ENCODE measurements at regions not wholly inside any gene's neighbourhood (a gene's known extent, or its start where the extent isn't known, plus 50 kb on each side); places are given as distances from the start of the nearest gene placed in this dataset.

- Mint-ChIP-seq H3K27me3 (no peaks in the 10 kb centered on the region), H3K4me3 (no peak overlapping the region), H3K36me3 (no peaks in the 10 kb centered on the region), H3K9me3 (no peaks in the 10 kb centered on the region), H3K4me1 (no peaks in the 10 kb centered on the region), H3K27ac (no peak overlapping the region)
- CTCF ChIA-PET: no interaction called here
- DNase-seq: no peak
These were observed 210.9 kb downstream of the ZIC1 start for GRCh38 chr3:147619921-147620560.

- CTCF ChIA-PET: no interaction called here
- Mint-ChIP-seq H3K27me3 (no peaks in the 10 kb centered on the region), H3K9me3 (no peaks in the 10 kb centered on the region), H3K4me3 (no peak overlapping the region), H3K4me1 (no peaks in the 10 kb centered on the region), H3K36me3 (no peaks in the 10 kb centered on the region), H3K27ac (no peak overlapping the region)
- no peak for DNase-seq
These were observed 211.7 kb downstream of the ZIC1 start for GRCh38 chr3:147620906-147621305.

- CTCF ChIA-PET: no interaction called here
- Mint-ChIP-seq H3K4me1 (no peaks in the 10 kb centered on the region), H3K27me3 (no peaks in the 10 kb centered on the region), H3K27ac (no peak overlapping the region), H3K4me3 (no peak overlapping the region), H3K9me3 (peaks cover 3% of the 10 kb centered on the region), H3K36me3 (no peaks in the 10 kb centered on the region)
- DNase-seq: no peak
These were observed 221.8 kb downstream of the ZIC1 start for GRCh38 chr3:147630921-147631415.

GRCh38 chr3:147640781-147641180 lies 231.6 kb downstream of the ZIC1 start:
- no peak for DNase-seq
- no peak overlapping the region for H3K4me3 Mint-ChIP-seq
- no peaks in the 10 kb centered on the region for H3K4me1 Mint-ChIP-seq
- H3K27me3 Mint-ChIP-seq: no peaks in the 10 kb centered on the region
- CTCF ChIA-PET: no interaction called here
- peaks cover 7% of the 10 kb centered on the region for H3K9me3 Mint-ChIP-seq
- H3K27ac Mint-ChIP-seq: no peak overlapping the region
- no peaks in the 10 kb centered on the region for H3K36me3 Mint-ChIP-seq

GRCh38 chr3:147645761-147646160 lies 236.6 kb downstream of the ZIC1 start:
- Mint-ChIP-seq H3K4me1 (no peaks in the 10 kb centered on the region), H3K27ac (no peak overlapping the region), H3K36me3 (no peaks in the 10 kb centered on the region), H3K27me3 (no peaks in the 10 kb centered on the region), H3K4me3 (no peak overlapping the region), H3K9me3 (no peaks in the 10 kb centered on the region)
- DNase-seq: no peak
- CTCF ChIA-PET: no interaction called here

- Mint-ChIP-seq H3K27ac (no peak overlapping the region), H3K4me1 (no peaks in the 10 kb centered on the region), H3K9me3 (no peaks in the 10 kb centered on the region)
These were observed 240.3 kb downstream of the ZIC1 start for GRCh38 chr3:147649475-147649874.

GRCh38 chr3:147651107-147651778 lies 242.1 kb downstream of the ZIC1 start:
- Mint-ChIP-seq H3K27ac (no peak overlapping the region), H3K27me3 (no peaks in the 10 kb centered on the region), H3K4me1 (no peaks in the 10 kb centered on the region), H3K36me3 (no peaks in the 10 kb centered on the region), H3K9me3 (no peaks in the 10 kb centered on the region), H3K4me3 (no peak overlapping the region)
- CTCF ChIA-PET: no interaction called here
- no peak for DNase-seq

More at GRCh38 chr3:147649475-147649874, 240.3 kb downstream of the ZIC1 start:
- no peaks in the 10 kb centered on the region for H3K27me3 Mint-ChIP-seq
- DNase-seq: no peak
- no peaks in the 10 kb centered on the region for H3K36me3 Mint-ChIP-seq
- no peak overlapping the region for H3K4me3 Mint-ChIP-seq
- CTCF ChIA-PET: no interaction called here

- Mint-ChIP-seq H3K4me3 (no peak overlapping the region), H3K9me3 (no peaks in the 10 kb centered on the region), H3K27ac (no peak overlapping the region), H3K4me1 (no peaks in the 10 kb centered on the region), H3K36me3 (no peaks in the 10 kb centered on the region), H3K27me3 (no peaks in the 10 kb centered on the region)
- CTCF ChIA-PET: no interaction called here
- DNase-seq: no peak
These were observed 243.6 kb downstream of the ZIC1 start for GRCh38 chr3:147652651-147653366.

- Mint-ChIP-seq H3K36me3 (no peaks in the 10 kb centered on the region), H3K27me3 (no peaks in the 10 kb centered on the region), H3K4me1 (no peaks in the 10 kb centered on the region), H3K4me3 (no peak overlapping the region), H3K9me3 (no peaks in the 10 kb centered on the region), H3K27ac (no peak overlapping the region)
- CTCF ChIA-PET: interaction anchor here (0.6 kb wide), 1 partner anchor 1814 kb away, joined by 3 read pairs; no protein-coding TSS in a partner anchor
- no peak for DNase-seq
These were observed 244.3 kb downstream of the ZIC1 start for GRCh38 chr3:147653367-147653923.

GRCh38 chr3:147654827-147655226 lies 245.7 kb downstream of the ZIC1 start:
- Mint-ChIP-seq H3K36me3 (no peaks in the 10 kb centered on the region), H3K4me3 (no peak overlapping the region), H3K27ac (no peak overlapping the region), H3K9me3 (no peaks in the 10 kb centered on the region), H3K27me3 (no peaks in the 10 kb centered on the region), H3K4me1 (no peaks in the 10 kb centered on the region)
- CTCF ChIA-PET: no interaction called here
- DNase-seq: no peak

- Mint-ChIP-seq H3K4me1 (no peaks in the 10 kb centered on the region), H3K27me3 (no peaks in the 10 kb centered on the region), H3K27ac (no peak overlapping the region), H3K4me3 (no peak overlapping the region), H3K36me3 (no peaks in the 10 kb centered on the region), H3K9me3 (no peaks in the 10 kb centered on the region)
- CTCF ChIA-PET: no interaction called here
- no peak for DNase-seq
These were observed 246.1 kb downstream of the ZIC1 start for GRCh38 chr3:147655236-147655635.

GRCh38 chr3:147656023-147656422 lies 246.9 kb downstream of the ZIC1 start:
- no peaks in the 10 kb centered on the region for H3K36me3 Mint-ChIP-seq
- CTCF ChIA-PET: no interaction called here
- H3K4me3 Mint-ChIP-seq: no peak overlapping the region
- H3K27ac Mint-ChIP-seq: no peak overlapping the region
- no peaks in the 10 kb centered on the region for H3K9me3 Mint-ChIP-seq
- no peaks in the 10 kb centered on the region for H3K4me1 Mint-ChIP-seq
- no peak for DNase-seq
- H3K27me3 Mint-ChIP-seq: no peaks in the 10 kb centered on the region

- no peak for DNase-seq
- Mint-ChIP-seq H3K27ac (no peak overlapping the region), H3K36me3 (no peaks in the 10 kb centered on the region), H3K9me3 (no peaks in the 10 kb centered on the region), H3K4me3 (no peak overlapping the region), H3K27me3 (no peaks in the 10 kb centered on the region), H3K4me1 (no peaks in the 10 kb centered on the region)
- CTCF ChIA-PET: no interaction called here
These were observed 252.8 kb downstream of the ZIC1 start for GRCh38 chr3:147661916-147662315.

GRCh38 chr3:147662705-147663104 lies 253.5 kb downstream of the ZIC1 start:
- Mint-ChIP-seq H3K4me1 (no peaks in the 10 kb centered on the region), H3K36me3 (no peaks in the 10 kb centered on the region), H3K27me3 (no peaks in the 10 kb centered on the region), H3K27ac (no peak overlapping the region), H3K4me3 (no peak overlapping the region), H3K9me3 (no peaks in the 10 kb centered on the region)
- no peak for DNase-seq
- CTCF ChIA-PET: no interaction called here

GRCh38 chr3:147669077-147669476 lies 259.9 kb downstream of the ZIC1 start:
- Mint-ChIP-seq H3K4me3 (no peak overlapping the region), H3K9me3 (no peaks in the 10 kb centered on the region), H3K27me3 (no peaks in the 10 kb centered on the region), H3K36me3 (no peaks in the 10 kb centered on the region), H3K4me1 (no peaks in the 10 kb centered on the region), H3K27ac (no peak overlapping the region)
- no peak for DNase-seq
- CTCF ChIA-PET: no interaction called here
